ENCODE measurements at regions not wholly inside any gene's neighbourhood (a gene's known extent, or its start where the extent isn't known, plus 50 kb on each side); places are given as distances from the start of the nearest gene placed in this dataset.

DNA sequence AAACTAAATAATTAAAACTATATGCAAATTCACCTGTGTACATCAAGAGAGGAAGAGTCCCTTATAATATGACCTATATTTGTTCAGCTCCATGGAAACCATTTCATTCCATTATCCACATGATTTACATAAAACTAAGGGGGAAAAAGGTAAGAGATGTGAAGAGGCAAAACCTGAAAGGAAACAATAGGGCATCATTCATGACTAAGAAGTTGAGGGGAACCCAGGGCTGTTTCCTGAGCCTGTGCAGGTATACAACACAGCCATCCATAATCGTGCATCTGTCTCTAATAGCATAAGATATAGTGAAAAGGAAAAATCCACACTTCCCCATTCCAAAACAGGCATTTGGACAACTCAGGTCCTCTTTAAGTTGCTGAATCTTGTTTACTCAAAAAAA, 151.3 kb downstream of the NR4A2 start:
- Histone ChIP-seq H3K36me3 (no peaks in the 10 kb centered on the region), H3K4me3 (no peak overlapping the region), H3K4me1 (ENCODE audit: insufficient read depth) (no peaks in the 10 kb centered on the region), H3K9me3 (no peaks in the 10 kb centered on the region), H3K27ac (no peak overlapping the region), H3K27me3 (no peaks in the 10 kb centered on the region)
- intact Hi-C loops (cut with DNase I) = no loop called here
- TF ChIP-seq EP300 (IDR thresholded peaks at IDR 0.05) (no peak), POLR2A (IDR thresholded peaks at IDR 0.05) (no peak), CTCF (IDR thresholded peaks at IDR 0.05) (no peak)
- 68 to 87% (median 76%) methylated on average over 1 of the region's 1 CpG for WGBS, 3 donors
- no peak for DNase-seq

DNA sequence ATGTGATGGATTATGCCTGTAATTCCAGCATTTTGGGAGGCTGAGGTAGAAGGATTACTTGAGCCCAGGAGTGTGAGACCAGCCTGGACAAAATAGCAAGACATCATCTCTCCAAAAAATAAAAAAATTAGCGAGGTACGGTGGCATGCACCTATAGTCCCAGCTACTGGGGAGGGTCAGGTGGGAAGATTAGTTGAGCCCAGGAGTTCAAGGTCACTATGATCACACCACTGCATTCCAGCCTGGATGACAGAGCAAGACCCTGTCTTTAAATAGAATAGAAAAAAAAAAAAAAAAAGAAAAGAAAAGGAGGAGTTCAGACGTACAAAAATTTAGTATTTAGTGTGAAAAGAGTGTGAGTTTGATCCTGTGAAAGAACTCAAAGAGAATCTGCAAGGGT, 154.9 kb downstream of the NR4A2 start:
- intact Hi-C loops (cut with DNase I) = no loop called here
- TF ChIP-seq CTCF (IDR thresholded peaks at IDR 0.05) (no peak), POLR2A (IDR thresholded peaks at IDR 0.05) (no peak), EP300 (IDR thresholded peaks at IDR 0.05) (no peak)
- Histone ChIP-seq H3K4me3 (no peak overlapping the region), H3K36me3 (no peaks in the 10 kb centered on the region), H3K27me3 (no peaks in the 10 kb centered on the region), H3K27ac (no peak overlapping the region), H3K9me3 (no peaks in the 10 kb centered on the region), H3K4me1 (ENCODE audit: insufficient read depth) (no peaks in the 10 kb centered on the region)
- WGBS, 3 donors = 68 to 79% (median 71%) methylated on average over 3 of the region's 3 CpGs
- DNase-seq = no peak

- Histone ChIP-seq H3K4me3 (no peak overlapping the region), H3K27ac (no peak overlapping the region), H3K4me1 (ENCODE audit: insufficient read depth) (no peaks in the 10 kb centered on the region), H3K9me3 (no peaks in the 10 kb centered on the region), H3K36me3 (no peaks in the 10 kb centered on the region), H3K27me3 (no peaks in the 10 kb centered on the region)
- DNase-seq = no peak
- intact Hi-C loops (cut with DNase I) = no loop called here
- TF ChIP-seq CTCF (IDR thresholded peaks at IDR 0.05) (no peak), POLR2A (IDR thresholded peaks at IDR 0.05) (no peak), EP300 (IDR thresholded peaks at IDR 0.05) (no peak)
- 78 to 95% (median 90%) methylated on average over 2 of the region's 2 CpGs for WGBS, 3 donors
These were observed 156.6 kb downstream of the NR4A2 start for GRCh38 chr2:156175946-156176345.

DNA sequence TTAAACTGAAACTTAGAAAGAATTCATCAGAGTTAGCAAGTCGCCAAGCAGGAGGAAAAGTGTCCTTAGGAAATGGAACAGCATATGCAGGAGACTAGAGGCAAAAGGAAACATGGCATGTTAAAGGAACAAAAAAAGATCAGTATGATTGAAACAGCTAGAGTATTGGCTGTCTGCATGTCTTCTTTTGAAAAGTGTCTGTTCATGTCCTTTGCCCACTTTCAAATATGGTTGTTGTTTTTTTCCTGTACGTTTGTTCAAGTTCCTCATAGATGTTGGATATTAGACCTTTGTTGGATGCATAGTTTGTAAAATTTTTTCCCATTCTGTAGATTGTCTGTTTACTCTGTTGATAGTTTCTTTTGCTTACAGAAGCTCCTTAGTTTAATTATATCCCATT, 161.6 kb downstream of the NR4A2 start:
- no peak overlapping the region for H3K27ac ChIP-seq
- intact Hi-C loops (cut with DNase I) = no loop called here
- H3K4me3 ChIP-seq = no peak overlapping the region
- no peaks in the 10 kb centered on the region for H3K9me3 ChIP-seq
- DNase-seq = no peak
- no peak for TF ChIP-seq EP300 (IDR thresholded peaks at IDR 0.05)
- no peak for TF ChIP-seq POLR2A (IDR thresholded peaks at IDR 0.05)
- no peak for TF ChIP-seq CTCF (IDR thresholded peaks at IDR 0.05)
- H3K4me1 ChIP-seq (ENCODE audit: insufficient read depth) = no peaks in the 10 kb centered on the region
- 59 to 89% (median 60%) methylated on average over 2 of the region's 2 CpGs for WGBS, 3 donors
- H3K27me3 ChIP-seq = no peaks in the 10 kb centered on the region
- H3K36me3 ChIP-seq = no peaks in the 10 kb centered on the region

- H3K27me3 ChIP-seq = no peaks in the 10 kb centered on the region
- TF ChIP-seq POLR2A (IDR thresholded peaks at IDR 0.05) (no peak), EP300 (IDR thresholded peaks at IDR 0.05) (no peak), CTCF (IDR thresholded peaks at IDR 0.05) (no peak)
- no peak for DNase-seq
- 70 to 72% (median 71%) methylated on average over 2 of the region's 2 CpGs for WGBS, 3 donors
- no peaks in the 10 kb centered on the region for H3K9me3 ChIP-seq
- intact Hi-C loops (cut with DNase I) = no loop called here
- no peaks in the 10 kb centered on the region for H3K36me3 ChIP-seq
- no peak overlapping the region for H3K27ac ChIP-seq
- no peak overlapping the region for H3K4me3 ChIP-seq
- no peaks in the 10 kb centered on the region for H3K4me1 ChIP-seq (ENCODE audit: insufficient read depth)
These were observed 166.8 kb downstream of the NR4A2 start for GRCh38 chr2:156165742-156166141.

All from ovary (tissue), 7 donors.